Spleen (tissue), 7 donors: ENCODE measurements at regions not wholly inside any gene's neighbourhood (a gene's known extent, or its start where the extent isn't known, plus 50 kb on each side); places are given as distances from the start of the nearest gene placed in this dataset.

ENCODE experiments used
- POLR2A ChIP-seq, 3 donors: fragments of 450-650 bp; IDR thresholded peaks; one replicate each; pipeline ENCODE4 v1.5.1; 2017; ENCODE audit warnings: antibody characterized with exemption in 3 of 3, mild to moderate bottlenecking in 1 of 3
- TF ChIP-seq, protein P1 (sequence below), 11 experiments: fragments of 200-600 bp in 7 of 11; fragments of 450-650 bp in 4 of 11; sonication (generic) in 4 of 11; IDR thresholded peaks in 8 of 11; conservative IDR thresholded peaks in 3 of 11; 1 replicate in 7 of 11; 2 replicates in 4 of 11; pipeline versions ENCODE4 v1.4.0 to v1.8.0; 2016 to 2021; ENCODE audit warnings: antibody characterized with exemption in 11 of 11, inconsistent platforms in 4 of 11, mild to moderate bottlenecking in 1 of 11
- donor health status: DM: no; HTN: no; CAD: no; lungs with moderate emphysema.
- donor health status: DM: no; HTN: no; CAD: no.
- donor health status: DM: no; HTN: no; CAD: no.

DNA sequence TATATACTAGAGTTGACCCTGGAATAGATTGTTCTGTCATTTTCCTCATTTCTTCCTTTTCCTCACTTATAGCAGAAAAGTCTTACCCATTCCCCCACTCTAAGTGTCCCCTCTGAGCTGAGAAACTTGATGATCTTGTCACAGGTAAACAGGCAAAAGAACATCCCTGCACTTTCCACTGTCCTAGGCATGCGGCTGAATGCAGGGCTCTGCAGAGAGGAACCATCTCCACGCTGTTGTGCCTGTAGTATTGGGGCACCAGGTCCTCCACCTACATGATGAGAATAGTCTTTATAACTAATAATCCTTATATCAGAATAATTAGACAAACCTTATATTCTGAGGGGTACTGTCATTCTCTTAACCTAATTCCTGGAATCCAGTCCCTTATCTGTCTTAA, 211.3 kb downstream of the RBM26 start:
- TF ChIP-seq, protein P1, sequence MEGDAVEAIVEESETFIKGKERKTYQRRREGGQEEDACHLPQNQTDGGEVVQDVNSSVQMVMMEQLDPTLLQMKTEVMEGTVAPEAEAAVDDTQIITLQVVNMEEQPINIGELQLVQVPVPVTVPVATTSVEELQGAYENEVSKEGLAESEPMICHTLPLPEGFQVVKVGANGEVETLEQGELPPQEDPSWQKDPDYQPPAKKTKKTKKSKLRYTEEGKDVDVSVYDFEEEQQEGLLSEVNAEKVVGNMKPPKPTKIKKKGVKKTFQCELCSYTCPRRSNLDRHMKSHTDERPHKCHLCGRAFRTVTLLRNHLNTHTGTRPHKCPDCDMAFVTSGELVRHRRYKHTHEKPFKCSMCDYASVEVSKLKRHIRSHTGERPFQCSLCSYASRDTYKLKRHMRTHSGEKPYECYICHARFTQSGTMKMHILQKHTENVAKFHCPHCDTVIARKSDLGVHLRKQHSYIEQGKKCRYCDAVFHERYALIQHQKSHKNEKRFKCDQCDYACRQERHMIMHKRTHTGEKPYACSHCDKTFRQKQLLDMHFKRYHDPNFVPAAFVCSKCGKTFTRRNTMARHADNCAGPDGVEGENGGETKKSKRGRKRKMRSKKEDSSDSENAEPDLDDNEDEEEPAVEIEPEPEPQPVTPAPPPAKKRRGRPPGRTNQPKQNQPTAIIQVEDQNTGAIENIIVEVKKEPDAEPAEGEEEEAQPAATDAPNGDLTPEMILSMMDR (IDR thresholded peaks at IDR 0.05 in 8 of 11, conservative IDR thresholded peaks at IDR 0.05 in 3 of 11), result no peak
- no peak for TF ChIP-seq POLR2A (IDR thresholded peaks at IDR 0.05)
